Endothelial cell of umbilical vein (primary cell): ENCODE measurements at regions not wholly inside any gene's neighbourhood (a gene's known extent, or its start where the extent isn't known, plus 50 kb on each side); places are given as distances from the start of the nearest gene placed in this dataset.

Source experiments
- BruUV-seq: library from RNA; stranded (reverse); fragments of 400-500 nt; replicated peaks from 2 replicates; lab custom pipeline; 2021; lab: Mats Ljungman, UMichigan
- CTCF ChIA-PET: fragments of 300-600, 350-600 bp; sonication (Branson Sonifier 250); formaldehyde crosslinking; loops from one replicate; lab custom pipeline; 2021; ENCODE audit warnings: antibody characterized with exemption, inconsistent platforms; lab: Charles Lee
- POLR2A ChIA-PET: fragments of 300-600, 350-600 bp; sonication (Branson Sonifier 250); formaldehyde crosslinking; loops from one replicate; lab custom pipeline; 2021; ENCODE audit warnings: antibody characterized with exemption, inconsistent platforms; lab: Charles Lee
- DNase-seq: peaks from one replicate; pipeline ENCODE4 v3.0.0-alpha.2; 2011; ENCODE audit warnings: low read depth, low spot score
- FAIRE-seq: peaks from 2 replicates; lab custom pipeline; 2011; peaks lifted over from hg19 to GRCh38; lab: Jason Lieb, UNC
- H2AFZ ChIP-seq: 2 replicates; pipeline ENCODE4 v1.6.0; 2012; ENCODE audit warnings: low read depth, low read length, control low read depth, inconsistent platforms
- H3K27ac ChIP-seq: 2 replicates; pipeline ENCODE4 v1.5.1; 2011; ENCODE audit warnings: low read depth, mild to moderate bottlenecking, control low read depth, low read length, moderate library complexity; ENCODE audit not compliant: insufficient read depth
- H3K27me3 ChIP-seq, 2 experiments: 2 replicates each; pipeline versions ENCODE4 v1.6.0 to v1.6.1; 2011; ENCODE audit warnings: low read length in 2 of 2, mixed read lengths in 1 of 2; ENCODE audit not compliant: control insufficient read depth in 2 of 2, insufficient read depth in 2 of 2
- H3K36me3 ChIP-seq, 2 experiments: 2 replicates in 1 of 2; 3 replicates in 1 of 2; pipeline ENCODE4 v1.5.1; 2011; ENCODE audit warnings: low read length in 2 of 2, mild to moderate bottlenecking in 1 of 2, moderate library complexity in 1 of 2; ENCODE audit not compliant: control insufficient read depth in 2 of 2, insufficient read depth in 2 of 2; ENCODE audit errors: extremely low read depth in 1 of 2
- H3K4me1 ChIP-seq: 3 replicates; pipeline ENCODE4 v1.5.1; 2011; ENCODE audit warnings: mild to moderate bottlenecking, low read length; ENCODE audit not compliant: control insufficient read depth, insufficient read depth; ENCODE audit errors: extremely low read depth
- H3K4me2 ChIP-seq: 2 replicates; pipeline ENCODE4 v1.6.1; 2011; ENCODE audit warnings: low read length, control low read depth, mixed read lengths; ENCODE audit not compliant: insufficient read depth
- H3K4me3 ChIP-seq, 3 experiments: fragments of 200-600 bp in 1 of 3; sonication (generic), shearing (Covaris generic) in 1 of 3; replicated peaks in 1 of 3; 2 replicates each; pipeline ENCODE4 v1.5.1; 2011 to 2016; ENCODE audit warnings: control low read depth in 3 of 3, low read length in 3 of 3, mild to moderate bottlenecking in 2 of 3, inconsistent platforms in 1 of 3, low read depth in 1 of 3, moderate library complexity in 1 of 3; ENCODE audit not compliant: insufficient read depth in 1 of 3
- H3K79me2 ChIP-seq: 2 replicates; pipeline ENCODE4 v1.6.0; 2012; ENCODE audit warnings: low read length, inconsistent platforms; ENCODE audit not compliant: control insufficient read depth, insufficient read depth
- H3K9ac ChIP-seq: replicated peaks from 2 replicates; pipeline ENCODE3; 2011; ENCODE audit warnings: low read length, control low read depth; ENCODE audit not compliant: insufficient read depth; ENCODE audit errors: extremely low read depth
- H3K9me1 ChIP-seq: replicated peaks from 3 replicates; pipeline ENCODE4 v1.6.0; 2011; ENCODE audit warnings: mild to moderate bottlenecking, low read length; ENCODE audit not compliant: control insufficient read depth, insufficient read depth; ENCODE audit errors: extremely low read depth
- H3K9me3 ChIP-seq: replicated peaks from 2 replicates; pipeline ENCODE4 v1.5.1; 2012; ENCODE audit warnings: low read length, inconsistent platforms; ENCODE audit not compliant: control insufficient read depth, insufficient read depth
- H4K20me1 ChIP-seq: replicated peaks from 2 replicates; pipeline ENCODE3; 2011; ENCODE audit warnings: mild to moderate bottlenecking, low read length; ENCODE audit not compliant: control insufficient read depth, insufficient read depth; ENCODE audit errors: extremely low read depth
- CTCF ChIP-seq, 2 donors: IDR thresholded peaks; 1 replicate in 1 of 2; 2 replicates in 1 of 2; pipeline ENCODE4 v1.5.1; 2011; ENCODE audit warnings: low read length in 2 of 2, mild to moderate bottlenecking in 2 of 2, moderate library complexity in 2 of 2, control low read depth in 1 of 2, inconsistent platforms in 1 of 2, low read depth in 1 of 2; ENCODE audit not compliant: insufficient read depth in 1 of 2; ENCODE audit errors: extremely low read depth in 1 of 2
- EZH2 ChIP-seq: IDR thresholded peaks from 2 replicates; pipeline ENCODE4 v1.6.1; 2012; ENCODE audit warnings: borderline replicate concordance, low read depth, mild to moderate bottlenecking, moderate library complexity, low read length, inconsistent platforms; ENCODE audit not compliant: severe bottlenecking
- FOS ChIP-seq: IDR thresholded peaks from 2 replicates; pipeline ENCODE4 v1.6.1; 2011; ENCODE audit warnings: mild to moderate bottlenecking, low read length, moderate library complexity, borderline replicate concordance; ENCODE audit not compliant: insufficient read depth
- GATA2 ChIP-seq: IDR thresholded peaks from 2 replicates; pipeline ENCODE4 v1.7.0; 2011; ENCODE audit warnings: low read depth, mild to moderate bottlenecking, moderate library complexity, mixed read lengths, low read length; ENCODE audit not compliant: insufficient read length, insufficient read depth
- JUN ChIP-seq: IDR thresholded peaks from 2 replicates; pipeline ENCODE4 v1.6.1; 2011; ENCODE audit warnings: borderline replicate concordance, low read depth; ENCODE audit not compliant: insufficient read length, insufficient read depth
- MAX ChIP-seq: IDR thresholded peaks from 2 replicates; pipeline ENCODE4 v1.6.1; 2011; ENCODE audit not compliant: insufficient read depth, insufficient read length
- MYC ChIP-seq: IDR thresholded peaks from one replicate; pipeline ENCODE4 v1.6.1; 2011; ENCODE audit warnings: mild to moderate bottlenecking, low read depth, low read length
- POLR2A ChIP-seq: IDR thresholded peaks from 2 replicates; pipeline ENCODE4 v1.6.1; 2012; ENCODE audit warnings: low read depth, mild to moderate bottlenecking, control low read depth, low read length
- POLR2AphosphoS5 ChIP-seq: IDR thresholded peaks from 2 replicates; pipeline ENCODE4 v1.6.1; 2012; ENCODE audit warnings: low read depth, mild to moderate bottlenecking, control low read depth, low read length, moderate library complexity; ENCODE audit not compliant: insufficient read depth
- dilution Hi-C: fragments of 300-500 bp; cut with MboI; formaldehyde crosslinking; loops from one replicate; pipeline ENCODE4 v1.15.0; 2019; ENCODE audit warnings: low sequenced_read_pairs; ENCODE audit not compliant: extremely low pct_ligation_motif_present
- intact Hi-C: fragments of 100-400 bp; cut with micrococcal nuclease; formaldehyde crosslinking; loops from one replicate; pipeline ENCODE4 v1.10.0; 2022

- intact Hi-C loops: no loop called here
- BruUV-seq: no TSS peak
- Histone ChIP-seq H3K27ac (no peak overlapping the region), H3K79me2 (no peaks in the 10 kb centered on the region), H3K9me3 (no peaks in the 10 kb centered on the region), H3K36me3 (no peaks in the 10 kb centered on the region), H2AFZ (no peak overlapping the region), H3K27me3 (no peaks in the 10 kb centered on the region), H3K9me1 (no peaks in the 10 kb centered on the region), H3K9ac (no peak overlapping the region), H3K4me3 (no peak overlapping the region), H3K4me1 (no peaks in the 10 kb centered on the region), H3K4me2 (no peak overlapping the region), H4K20me1 (no peaks in the 10 kb centered on the region)
- no peak for FAIRE-seq
- CTCF ChIA-PET: no interaction called here
- dilution Hi-C loops: no loop called here
- TF ChIP-seq EZH2 (no peak), POLR2A (no peak), CTCF (IDR thresholded peaks at IDR 0.05; ENCODE audit: extremely low read depth in 1 of 2, insufficient read depth in 1 of 2, low read depth in 1 of 2, low read length in 2 of 2) (no peak), POLR2AphosphoS5 (no peak), GATA2 (no peak), MYC (no peak), JUN (no peak), FOS (no peak), MAX (no peak)
- POLR2A ChIA-PET: no interaction called here
- DNase-seq: no peak
These were observed 370.0 kb upstream of the CNR1 start for GRCh38 chr6:88536071-88536625.
